GM18505 (cell line): ENCODE measurements at regions not wholly inside any gene's neighbourhood (a gene's known extent, or its start where the extent isn't known, plus 50 kb on each side); places are given as distances from the start of the nearest gene placed in this dataset.

Experiments
- ATAC-seq: cut with Tn5 transposase; IDR thresholded peaks from one replicate; pipeline ENCODE4 v1.9.1; 2021; ENCODE audit not compliant: unreplicated experiment
- POLR2A ChIP-seq: IDR thresholded peaks from 4 replicates; pipeline ENCODE4 v1.6.1; 2011; ENCODE audit warnings: borderline replicate concordance; ENCODE audit not compliant: insufficient read depth, insufficient read length; ENCODE audit errors: extremely low read depth

- no peak for TF ChIP-seq POLR2A
- ATAC-seq = no peak
Observed at GRCh38 chr2:39860538-39860937, 81.5 kb upstream of the THUMPD2 start.

- TF ChIP-seq POLR2A = no peak
- no peak for ATAC-seq
Observed at GRCh38 chr2:39858677-39859076, 79.6 kb upstream of the THUMPD2 start.

- no peak for ATAC-seq
- no peak for TF ChIP-seq POLR2A
Observed at GRCh38 chr2:39855856-39856255, 76.8 kb upstream of the THUMPD2 start.

- TF ChIP-seq POLR2A = no peak
- ATAC-seq = no peak
Observed at GRCh38 chr2:39854771-39855170, 75.7 kb upstream of the THUMPD2 start.

GRCh38 chr2:39852831-39853230, 73.8 kb upstream of the THUMPD2 start:
- no peak for TF ChIP-seq POLR2A
- ATAC-seq = no peak

GRCh38 chr2:39851651-39852110, 72.6 kb upstream of the THUMPD2 start:
- ATAC-seq = peak; percentile 85
- TF ChIP-seq POLR2A = no peak

GRCh38 chr2:39851251-39851650, 72.2 kb upstream of the THUMPD2 start:
- TF ChIP-seq POLR2A = no peak
- ATAC-seq = peak; percentile 10

- ATAC-seq = no peak
- no peak for TF ChIP-seq POLR2A
Observed at GRCh38 chr2:39849982-39850526, 71.0 kb upstream of the THUMPD2 start.

GRCh38 chr2:39849064-39849463, 70.0 kb upstream of the THUMPD2 start:
- ATAC-seq = no peak
- no peak for TF ChIP-seq POLR2A

- no peak for TF ChIP-seq POLR2A
Observed at GRCh38 chr2:39845460-39846146, 66.5 kb upstream of the THUMPD2 start.

GRCh38 chr2:39839261-39839848, 60.3 kb upstream of the THUMPD2 start:
- no peak for TF ChIP-seq POLR2A
- no peak for ATAC-seq

More at GRCh38 chr2:39845460-39846146, 66.5 kb upstream of the THUMPD2 start:
- no peak for ATAC-seq

GRCh38 chr2:39838589-39838988, 59.5 kb upstream of the THUMPD2 start:
- ATAC-seq = no peak
- no peak for TF ChIP-seq POLR2A

- peak; percentile 87 for ATAC-seq
- TF ChIP-seq POLR2A = no peak
Observed at GRCh38 chr2:39837856-39838453, 58.9 kb upstream of the THUMPD2 start.

GRCh38 chr2:39836638-39837037, 57.6 kb upstream of the THUMPD2 start:
- no peak for ATAC-seq
- no peak for TF ChIP-seq POLR2A
